ENCODE measurements at regions not wholly inside any gene's neighbourhood (a gene's known extent, or its start where the extent isn't known, plus 50 kb on each side); places are given as distances from the start of the nearest gene placed in this dataset.

DNA sequence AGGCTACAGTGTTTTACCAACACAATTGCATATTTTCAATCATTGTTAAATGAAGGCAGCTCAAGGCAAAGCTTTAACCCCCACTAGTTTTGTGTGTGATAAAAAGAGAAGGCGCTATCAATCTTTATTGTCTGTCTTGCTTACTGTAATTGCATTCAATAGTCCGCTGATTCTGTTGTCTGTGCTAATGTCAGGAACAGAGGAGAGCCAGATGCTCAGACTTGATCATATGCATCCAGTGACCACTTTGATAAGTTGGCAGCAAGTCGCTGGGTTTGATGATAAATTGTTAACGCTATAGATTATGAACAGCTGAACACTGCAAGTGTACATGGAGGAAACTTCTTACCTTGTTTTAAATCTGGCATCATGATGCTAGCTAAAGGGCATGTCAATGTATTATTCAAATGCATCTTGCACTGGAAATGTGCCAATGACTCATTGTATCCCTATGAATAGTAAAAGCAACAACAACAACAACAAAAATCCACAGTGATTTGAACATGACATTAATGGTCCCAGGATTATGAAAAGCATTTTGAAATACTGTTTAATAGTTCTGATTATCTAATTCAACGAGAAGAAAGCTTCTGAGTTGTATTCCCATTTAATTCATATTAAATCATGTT is 423.5 kb upstream of the FANCL start:
- no peak for DNase-seq (ENCODE audit: low read depth in 1 of 2, low spot score in 1 of 2)
- Histone ChIP-seq H3K4me1 (no peaks in the 10 kb centered on the region), H3K9me3 (no peaks in the 10 kb centered on the region), H3K4me2 (no peak overlapping the region), H3K4me3 (no peak overlapping the region), H3K27ac (no peak overlapping the region)
- CTCF ChIA-PET = interaction anchor here (0.8 to 1.4 kb wide), 7 partner anchors 12 to 1917 kb away, joined by 3 to 4 read pairs (median 3); no protein-coding TSS in a partner anchor
- POLR2A ChIA-PET = no interaction called here
- WGBS (ENCODE audit: missing lambda C conversion rate) = 47% methylated on average over 5 of the region's 5 CpGs
- TF ChIP-seq ZNF302 (CRISPR knock-in tag; IDR thresholded peaks at IDR 0.05) = no peak
- TF ChIP-seq HDAC2 (IDR thresholded peaks at IDR 0.05) = no peak
- no peak for TF ChIP-seq BHLHE40 (IDR thresholded peaks at IDR 0.05; ENCODE audit: low read depth, low read length)
- TF ChIP-seq, protein P1, sequence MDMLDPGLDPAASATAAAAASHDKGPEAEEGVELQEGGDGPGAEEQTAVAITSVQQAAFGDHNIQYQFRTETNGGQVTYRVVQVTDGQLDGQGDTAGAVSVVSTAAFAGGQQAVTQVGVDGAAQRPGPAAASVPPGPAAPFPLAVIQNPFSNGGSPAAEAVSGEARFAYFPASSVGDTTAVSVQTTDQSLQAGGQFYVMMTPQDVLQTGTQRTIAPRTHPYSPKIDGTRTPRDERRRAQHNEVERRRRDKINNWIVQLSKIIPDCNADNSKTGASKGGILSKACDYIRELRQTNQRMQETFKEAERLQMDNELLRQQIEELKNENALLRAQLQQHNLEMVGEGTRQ (IDR thresholded peaks at IDR 0.05) = no peak
- TF ChIP-seq RNF2 (IDR thresholded peaks at IDR 0.05; ENCODE audit: borderline replicate concordance, low read depth) = no peak
- TF ChIP-seq KDM1A (IDR thresholded peaks at IDR 0.05; ENCODE audit: low read depth) = no peak
- TF ChIP-seq MYC (IDR thresholded peaks at IDR 0.05; ENCODE audit: borderline replicate concordance, low read length) = no peak
- no peak for TF ChIP-seq SREBF2 (IDR thresholded peaks at IDR 0.05)
- no peak for TF ChIP-seq GATA3 (IDR thresholded peaks at IDR 0.05; ENCODE audit: borderline replicate concordance)
- no peak for TF ChIP-seq FOXS1 (CRISPR knock-in tag; IDR thresholded peaks at IDR 0.05)
- TF ChIP-seq POLR2AphosphoS2 (conservative IDR thresholded peaks at IDR 0.05; ENCODE audit: low read length) = no peak
- TF ChIP-seq CHD4 (IDR thresholded peaks at IDR 0.05; ENCODE audit: borderline replicate concordance) = no peak
- TF ChIP-seq, protein P2, sequence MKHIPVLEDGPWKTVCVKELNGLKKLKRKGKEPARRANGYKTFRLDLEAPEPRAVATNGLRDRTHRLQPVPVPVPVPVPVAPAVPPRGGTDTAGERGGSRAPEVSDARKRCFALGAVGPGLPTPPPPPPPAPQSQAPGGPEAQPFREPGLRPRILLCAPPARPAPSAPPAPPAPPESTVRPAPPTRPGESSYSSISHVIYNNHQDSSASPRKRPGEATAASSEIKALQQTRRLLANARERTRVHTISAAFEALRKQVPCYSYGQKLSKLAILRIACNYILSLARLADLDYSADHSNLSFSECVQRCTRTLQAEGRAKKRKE (CRISPR knock-in tag; IDR thresholded peaks at IDR 0.05; ENCODE audit: low read depth) = no peak
- no peak for ATAC-seq
- FAIRE-seq = peak; percentile 32

DNA sequence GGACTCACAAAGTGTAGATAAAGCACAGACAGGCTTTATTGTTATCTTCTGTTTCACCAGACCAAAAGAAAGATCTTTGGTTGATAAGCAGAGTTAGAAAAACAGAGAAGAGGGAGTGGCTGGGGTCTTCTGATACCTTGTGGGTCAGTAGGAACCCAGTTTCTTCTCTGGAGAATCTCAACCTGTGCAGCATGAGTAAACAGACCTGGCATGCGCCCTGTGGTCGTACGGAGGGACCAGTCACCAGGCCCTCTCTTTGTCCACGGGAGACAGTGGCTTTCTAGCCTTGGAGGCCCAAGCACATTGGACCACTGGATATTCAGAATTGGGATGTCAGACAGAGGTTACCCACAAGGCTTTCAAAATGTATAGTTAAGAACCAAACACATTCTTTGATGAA is 418.9 kb upstream of the FANCL start:
- DNase-seq (ENCODE audit: low read depth in 1 of 2, low spot score in 1 of 2) (no peak), ATAC-seq (no peak), FAIRE-seq (no peak)
- Histone ChIP-seq H3K27ac (no peak overlapping the region), H3K4me1 (no peaks in the 10 kb centered on the region), H3K4me2 (no peak overlapping the region), H3K9me3 (no peaks in the 10 kb centered on the region), H3K4me3 (no peak overlapping the region)
- ChIA-PET POLR2A (no interaction called here), CTCF (interaction anchor here (1.1 to 2.4 kb wide), 2 partner anchors 16 to 89 kb away, joined by 3 to 7 read pairs; no protein-coding TSS in a partner anchor)
- WGBS (ENCODE audit: missing lambda C conversion rate) = 65% methylated on average over 4 of the region's 4 CpGs
- TF ChIP-seq ZSCAN20 (CRISPR knock-in tag; IDR thresholded peaks at IDR 0.05) = no peak
- TF ChIP-seq, protein P3, sequence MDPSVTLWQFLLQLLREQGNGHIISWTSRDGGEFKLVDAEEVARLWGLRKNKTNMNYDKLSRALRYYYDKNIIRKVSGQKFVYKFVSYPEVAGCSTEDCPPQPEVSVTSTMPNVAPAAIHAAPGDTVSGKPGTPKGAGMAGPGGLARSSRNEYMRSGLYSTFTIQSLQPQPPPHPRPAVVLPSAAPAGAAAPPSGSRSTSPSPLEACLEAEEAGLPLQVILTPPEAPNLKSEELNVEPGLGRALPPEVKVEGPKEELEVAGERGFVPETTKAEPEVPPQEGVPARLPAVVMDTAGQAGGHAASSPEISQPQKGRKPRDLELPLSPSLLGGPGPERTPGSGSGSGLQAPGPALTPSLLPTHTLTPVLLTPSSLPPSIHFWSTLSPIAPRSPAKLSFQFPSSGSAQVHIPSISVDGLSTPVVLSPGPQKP (IDR thresholded peaks at IDR 0.05; ENCODE audit: low read depth, low read length) = no peak
- TF ChIP-seq EHF (CRISPR knock-in tag; IDR thresholded peaks at IDR 0.05) = no peak
- TF ChIP-seq ESRRA (IDR thresholded peaks at IDR 0.05; ENCODE audit: borderline replicate concordance, low read length) = no peak
- TF ChIP-seq HDAC2 (IDR thresholded peaks at IDR 0.05) = no peak
- TF ChIP-seq, protein P1 (IDR thresholded peaks at IDR 0.05) = no peak
- no peak for TF ChIP-seq CHD2 (IDR thresholded peaks at IDR 0.05; ENCODE audit: low read length, partially characterized antibody)
- TF ChIP-seq ZNF302 (CRISPR knock-in tag; IDR thresholded peaks at IDR 0.05) = no peak
- no peak for TF ChIP-seq PHF8 (IDR thresholded peaks at IDR 0.05; ENCODE audit: borderline replicate concordance, low read depth)
- TF ChIP-seq CEBPB (IDR thresholded peaks at IDR 0.05) = no peak
- TF ChIP-seq CHD4 (IDR thresholded peaks at IDR 0.05; ENCODE audit: borderline replicate concordance) = no peak
- TF ChIP-seq ZC3H11A (IDR thresholded peaks at IDR 0.05) = no peak
- no peak for TF ChIP-seq NR3C1 (IDR thresholded peaks at IDR 0.05)
- no peak for TF ChIP-seq POLR2AphosphoS2 (conservative IDR thresholded peaks at IDR 0.05; ENCODE audit: low read length)
- TF ChIP-seq RNF2 (IDR thresholded peaks at IDR 0.05; ENCODE audit: borderline replicate concordance, low read depth) = no peak
- no peak for TF ChIP-seq MAFK (IDR thresholded peaks at IDR 0.05; ENCODE audit: partially characterized antibody)
- TF ChIP-seq CBX8 (IDR thresholded peaks at IDR 0.05) = no peak
- TF ChIP-seq FOSB (CRISPR knock-in tag; IDR thresholded peaks at IDR 0.05) = no peak

Measured in A549 (cell line).